HG02852 (cell line): ENCODE measurements at regions not wholly inside any gene's neighbourhood (a gene's known extent, or its start where the extent isn't known, plus 50 kb on each side); places are given as distances from the start of the nearest gene placed in this dataset.
A peak's percentile ranks its signal among the peaks of the same experiment; 100 is the strongest.
"Not testable (repeated sequence)": the region's sequence is repeated elsewhere in the genome, so short reads cannot be mapped to it uniquely, and the experiment has no call there.

Experiments used
- ATAC-seq: cut with Tn5 transposase; IDR thresholded peaks from one replicate; pipeline ENCODE4 v1.9.1; 2021; ENCODE audit warnings: mild to moderate bottlenecking, moderate library complexity; ENCODE audit not compliant: unreplicated experiment

DNA sequence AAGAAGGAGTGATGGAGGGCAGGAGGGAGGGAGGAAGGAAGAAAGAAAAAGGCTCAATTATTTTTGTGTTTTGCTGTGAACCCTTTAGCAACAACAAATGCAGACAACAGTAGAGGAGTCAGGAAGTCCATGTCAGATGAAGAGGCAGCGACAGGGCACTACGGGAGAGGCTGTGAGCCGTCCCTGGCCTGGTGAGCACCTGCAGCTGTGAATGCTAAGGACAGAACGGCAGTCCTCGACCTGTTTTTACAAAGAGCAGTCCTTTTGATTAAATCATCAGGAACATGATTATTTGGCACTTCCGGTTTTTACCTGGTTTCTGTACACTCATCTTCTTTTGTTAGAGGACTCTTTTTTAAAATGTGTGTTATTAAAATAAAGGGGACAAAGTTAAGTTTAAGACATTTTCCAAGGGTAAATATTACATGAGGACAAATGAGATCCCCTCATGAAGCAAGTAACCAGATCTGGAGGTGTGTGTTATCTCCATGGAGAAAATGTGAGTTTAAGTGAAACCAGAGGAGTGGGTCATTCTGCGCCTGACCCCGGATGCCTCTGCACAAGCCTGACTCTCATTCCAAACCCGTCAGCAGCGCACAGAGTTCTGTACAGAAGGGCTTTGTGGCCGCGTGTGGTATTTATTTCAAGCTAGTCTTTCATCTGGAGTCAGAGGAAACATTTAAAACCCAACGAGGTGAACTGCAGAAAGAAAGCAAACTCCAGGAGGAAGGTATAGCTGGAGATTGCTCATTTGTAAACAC is 492.5 kb downstream of the SOX11 start:
- ATAC-seq = no peak

GRCh38 chr2:6186332-6187151 is 494.4 kb downstream of the SOX11 start:
- no peak for ATAC-seq

GRCh38 chr2:6196449-6196848 is 504.3 kb downstream of the SOX11 start:
- ATAC-seq = no peak

- not testable (repeated sequence) for ATAC-seq
Measured at GRCh38 chr2:6198370-6198919, 506.3 kb downstream of the SOX11 start.

GRCh38 chr2:6202756-6203155 is 510.6 kb downstream of the SOX11 start:
- ATAC-seq = no peak

DNA sequence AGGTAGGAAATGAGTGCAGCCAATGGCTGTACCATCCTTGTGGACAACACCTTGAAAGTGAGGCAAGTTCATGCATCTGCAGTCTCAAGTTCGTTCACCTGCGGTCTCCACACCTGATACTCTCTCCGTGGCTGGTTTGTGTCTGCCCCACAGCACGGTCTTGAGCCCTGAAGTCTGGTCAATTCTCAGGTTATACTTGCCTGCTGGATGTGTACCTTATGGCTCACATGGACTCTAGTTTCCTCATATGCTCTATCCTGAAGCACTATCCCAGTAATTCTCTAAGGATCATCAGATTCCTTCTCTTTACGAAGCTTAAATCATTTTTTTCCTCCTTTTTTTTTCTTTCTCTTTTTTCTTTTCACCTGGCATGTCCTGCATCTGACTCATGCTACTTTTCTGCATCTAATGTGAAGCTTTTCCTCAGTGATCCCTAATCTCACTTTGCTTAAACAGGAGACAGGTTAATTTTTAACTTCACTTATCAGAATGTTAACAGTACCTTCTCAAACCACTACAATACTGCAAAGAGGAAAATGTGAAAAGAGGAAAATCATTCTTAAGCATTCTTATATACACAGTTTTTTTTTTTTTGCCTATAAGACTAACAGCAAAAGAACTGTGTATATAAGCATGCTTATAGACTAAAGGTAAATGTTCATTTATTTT is 511.2 kb downstream of the SOX11 start:
- ATAC-seq = no peak

GRCh38 chr2:6206882-6207281 is 514.7 kb downstream of the SOX11 start:
- no peak for ATAC-seq

- no peak for ATAC-seq
Measured at GRCh38 chr2:6211236-6211635, 519.1 kb downstream of the SOX11 start.

- ATAC-seq = no peak
Measured at GRCh38 chr2:6212491-6212890, 520.3 kb downstream of the SOX11 start.

GRCh38 chr2:6213056-6213780 is 521.0 kb downstream of the SOX11 start:
- no peak for ATAC-seq

GRCh38 chr2:6214471-6214870 is 522.3 kb downstream of the SOX11 start:
- ATAC-seq = no peak

GRCh38 chr2:6215053-6215452 is 522.9 kb downstream of the SOX11 start:
- no peak for ATAC-seq

- ATAC-seq = no peak
Measured at GRCh38 chr2:6216234-6216633, 524.0 kb downstream of the SOX11 start.

- no peak for ATAC-seq
Measured at GRCh38 chr2:6218926-6219325, 526.7 kb downstream of the SOX11 start.

DNA sequence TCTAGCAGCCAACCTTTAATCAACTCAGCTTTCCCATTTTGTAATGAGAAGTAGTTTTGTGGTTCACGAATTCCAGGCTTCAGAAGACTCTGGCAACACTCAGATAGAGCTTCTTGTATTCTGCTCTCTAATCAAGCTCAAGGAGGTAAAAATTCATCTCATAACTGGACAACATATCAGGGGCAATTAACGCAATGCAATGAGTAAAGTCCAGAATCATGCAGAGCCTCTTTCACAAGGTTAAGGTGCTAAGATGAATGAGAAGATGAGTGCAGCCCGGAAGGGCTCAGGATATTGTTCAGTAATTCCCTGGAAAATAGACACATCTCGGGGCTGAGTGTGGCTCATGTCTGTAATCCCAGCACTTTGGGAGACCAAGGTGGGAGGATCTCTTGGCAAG is 527.7 kb downstream of the SOX11 start:
- ATAC-seq = no peak

DNA sequence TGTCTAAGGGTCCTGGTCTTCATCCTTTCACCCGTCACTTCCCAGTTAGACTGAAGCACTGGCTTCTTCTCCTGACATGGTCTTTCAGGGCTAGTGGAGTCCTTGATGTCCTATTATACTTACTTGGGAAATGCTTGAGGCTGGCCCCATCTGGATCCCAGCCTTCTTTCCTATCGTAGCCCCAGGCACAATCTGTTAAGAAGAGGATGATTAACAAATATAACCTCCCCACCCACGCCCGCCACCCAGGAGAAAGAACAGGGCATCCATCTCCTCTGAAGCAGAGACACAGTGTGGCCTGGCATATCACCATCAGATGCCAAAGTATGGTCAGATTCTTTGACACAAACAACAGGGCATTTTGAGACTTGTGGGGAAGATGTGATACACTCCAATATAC is 530.1 kb downstream of the SOX11 start:
- ATAC-seq = no peak

DNA sequence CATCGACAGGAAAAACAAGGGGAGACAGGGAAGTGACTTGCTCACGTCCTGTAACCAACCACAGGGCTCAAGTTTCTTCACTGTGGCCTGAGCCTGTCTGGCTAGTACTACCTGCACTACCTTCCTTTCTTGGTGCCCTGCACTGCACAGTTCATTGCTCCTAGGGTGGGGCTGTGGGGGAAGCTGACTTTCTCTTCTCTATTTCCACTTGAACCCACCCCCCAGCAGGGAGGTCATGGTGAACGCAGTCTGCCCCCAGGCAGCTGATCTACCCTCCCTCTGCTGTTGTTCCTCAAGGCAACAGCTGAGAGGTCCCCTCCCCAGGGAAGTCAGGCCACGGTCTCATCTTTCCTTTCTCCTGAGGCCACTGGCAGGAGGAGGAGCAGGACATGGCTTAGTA is 532.1 kb downstream of the SOX11 start:
- peak; percentile 88 for ATAC-seq

DNA sequence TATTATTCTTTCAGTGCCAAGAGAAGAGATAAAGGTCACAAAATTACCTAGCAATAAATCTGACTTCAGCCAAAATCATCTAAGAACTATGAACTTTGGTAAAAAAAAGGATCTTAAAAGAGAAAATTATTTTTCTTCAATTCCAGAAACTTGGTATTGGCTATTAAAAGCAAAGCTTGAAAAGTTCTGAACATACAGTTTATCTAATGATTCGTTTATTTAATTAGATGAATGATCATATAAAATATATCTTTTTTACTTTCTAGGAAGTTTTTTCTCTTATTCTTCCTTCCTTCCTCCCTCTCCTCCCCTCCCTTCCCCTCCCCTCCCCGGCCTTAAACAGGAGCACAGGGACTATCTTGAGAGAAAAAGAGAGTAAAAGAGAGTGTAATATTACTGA is 536.1 kb downstream of the SOX11 start:
- no peak for ATAC-seq

DNA sequence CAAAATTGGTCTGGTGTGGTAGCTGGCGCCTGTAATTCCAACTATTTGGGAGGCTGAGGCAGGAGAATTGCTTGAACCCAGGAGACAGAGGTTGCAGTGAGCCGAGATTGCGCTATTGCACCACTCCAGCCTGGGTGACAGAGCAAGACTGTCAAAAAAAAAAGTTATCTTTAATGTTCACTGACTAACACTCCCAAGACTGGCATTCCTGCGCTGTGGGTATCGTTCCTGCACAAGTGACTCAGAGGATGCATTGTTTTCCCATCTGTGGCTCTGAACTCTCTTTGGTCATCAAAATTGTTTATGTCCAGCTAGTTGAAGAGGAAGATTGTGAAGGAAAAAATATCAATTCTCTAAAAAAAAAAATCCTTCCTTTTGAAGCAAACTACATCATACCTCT is 539.0 kb downstream of the SOX11 start:
- ATAC-seq = no peak

DNA sequence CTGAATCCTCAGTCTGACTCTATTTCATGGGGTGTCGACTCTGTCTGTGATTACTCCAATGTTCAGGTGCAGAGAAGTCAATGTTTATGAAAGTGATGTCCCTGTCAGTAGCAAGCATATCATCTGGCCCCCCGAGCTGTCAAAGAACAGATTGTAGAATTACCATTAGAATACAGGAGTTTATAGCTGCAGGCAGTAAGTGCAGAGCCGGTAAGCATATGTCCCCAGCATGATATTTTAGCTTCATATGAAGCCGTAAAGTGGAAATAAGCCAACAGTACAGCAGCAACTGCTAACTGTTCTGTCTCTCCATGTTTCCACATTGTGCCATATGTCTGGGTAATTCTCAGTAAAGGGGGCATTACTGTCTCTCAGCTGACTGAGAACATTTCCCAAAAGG is 541.8 kb downstream of the SOX11 start:
- no peak for ATAC-seq

- ATAC-seq = no peak
Measured at GRCh38 chr2:6234702-6235101, 542.5 kb downstream of the SOX11 start.
